HG02870 (cell line): ENCODE measurements at regions not wholly inside any gene's neighbourhood (a gene's known extent, or its start where the extent isn't known, plus 50 kb on each side); places are given as distances from the start of the nearest gene placed in this dataset.
"Not testable (repeated sequence)": the region's sequence is repeated elsewhere in the genome, so short reads cannot be mapped to it uniquely, and the experiment has no call there.

Experiments
- ATAC-seq: cut with Tn5 transposase; IDR thresholded peaks from one replicate; pipeline ENCODE4 v1.9.1; 2021; ENCODE audit warnings: mild to moderate bottlenecking, moderate library complexity; ENCODE audit not compliant: unreplicated experiment

GRCh38 chr2:434625-435024 lies 146.7 kb upstream of the ALKAL2 start:
- ATAC-seq: no peak

- ATAC-seq: no peak
Measured at GRCh38 chr2:433216-433615, 145.3 kb upstream of the ALKAL2 start.

GRCh38 chr2:430291-431040 lies 142.6 kb upstream of the ALKAL2 start:
- no peak for ATAC-seq

- ATAC-seq: no peak
Measured at GRCh38 chr2:429575-430254, 141.8 kb upstream of the ALKAL2 start.

GRCh38 chr2:429142-429541 lies 141.3 kb upstream of the ALKAL2 start:
- no peak for ATAC-seq

GRCh38 chr2:428591-428990 lies 140.7 kb upstream of the ALKAL2 start:
- ATAC-seq: no peak

- not testable (repeated sequence) for ATAC-seq
Measured at GRCh38 chr2:426696-427095, 138.8 kb upstream of the ALKAL2 start.

GRCh38 chr2:425947-426346 lies 138.1 kb upstream of the ALKAL2 start:
- no peak for ATAC-seq

- ATAC-seq: no peak
Measured at GRCh38 chr2:425243-425642, 137.4 kb upstream of the ALKAL2 start.

GRCh38 chr2:424306-425171 lies 136.6 kb upstream of the ALKAL2 start:
- ATAC-seq: no peak

- no peak for ATAC-seq
Measured at GRCh38 chr2:423479-423878, 135.6 kb upstream of the ALKAL2 start.

GRCh38 chr2:422676-423435 lies 135.0 kb upstream of the ALKAL2 start:
- ATAC-seq: no peak

GRCh38 chr2:421406-421805 lies 133.5 kb upstream of the ALKAL2 start:
- ATAC-seq: no peak

- ATAC-seq: no peak
Measured at GRCh38 chr2:419687-420317, 131.9 kb upstream of the ALKAL2 start.

- no peak for ATAC-seq
Measured at GRCh38 chr2:417662-418061, 129.8 kb upstream of the ALKAL2 start.

- ATAC-seq: no peak
Measured at GRCh38 chr2:417006-417405, 129.1 kb upstream of the ALKAL2 start.

GRCh38 chr2:415986-416610 lies 128.2 kb upstream of the ALKAL2 start:
- no peak for ATAC-seq

GRCh38 chr2:409523-409922 lies 121.6 kb upstream of the ALKAL2 start:
- no peak for ATAC-seq

- no peak for ATAC-seq
Measured at GRCh38 chr2:407630-408029, 119.7 kb upstream of the ALKAL2 start.

- ATAC-seq: no peak
Measured at GRCh38 chr2:406876-407275, 119.0 kb upstream of the ALKAL2 start.
